HTR-8/SVneo (cell line): ENCODE measurements at regions not wholly inside any gene's neighbourhood (a gene's known extent, or its start where the extent isn't known, plus 50 kb on each side); places are given as distances from the start of the nearest gene placed in this dataset.
"Not testable (repeated sequence)": the region's sequence is repeated elsewhere in the genome, so short reads cannot be mapped to it uniquely, and the experiment has no call there.

Source experiments
- DNase-seq: peaks from one replicate; pipeline ENCODE4 v3.0.0; 2011; ENCODE audit warnings: low spot score, mixed read lengths; ENCODE audit not compliant: insufficient read length
- FAIRE-seq: peaks from 2 replicates; lab custom pipeline; 2011; peaks lifted over from hg19 to GRCh38; lab: Jason Lieb, UNC

DNA sequence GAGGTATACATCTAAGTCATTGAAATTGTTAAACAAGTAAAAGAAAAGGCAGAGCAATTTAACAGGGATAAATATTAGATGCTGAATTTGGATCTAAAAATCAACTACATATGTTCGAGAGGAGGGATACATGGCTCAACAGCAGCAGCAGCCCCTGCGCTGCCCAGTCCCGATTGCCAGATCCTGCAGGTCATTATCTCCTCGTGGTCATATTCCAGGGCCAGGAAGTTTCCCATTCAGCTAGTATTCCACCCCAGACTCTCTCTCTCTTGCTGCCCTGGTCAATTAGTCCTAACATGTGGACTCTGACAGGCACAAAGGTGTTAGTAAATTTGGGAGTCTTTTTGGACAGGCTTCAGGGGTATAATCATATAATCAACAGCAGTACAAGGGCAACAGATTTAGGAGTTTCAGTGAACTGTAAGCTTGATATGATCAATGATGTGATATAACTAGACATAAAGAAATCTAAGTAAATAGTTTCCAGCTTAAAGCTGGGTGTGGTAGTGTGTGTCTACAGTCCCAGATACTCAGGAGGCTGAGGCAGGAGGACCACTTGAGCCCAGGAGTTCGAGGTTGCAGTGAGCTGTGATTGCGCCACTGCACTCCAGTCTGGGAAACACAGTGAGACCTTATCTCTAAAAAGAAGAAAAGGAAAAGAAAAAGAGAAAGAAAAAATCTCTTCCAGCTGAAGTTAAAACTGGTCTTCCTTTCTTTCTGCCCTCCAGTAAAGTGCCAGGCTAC lies 96.5 kb upstream of the MED13 start:
- FAIRE-seq (no peak), DNase-seq (no peak)

GRCh38 chr17:62160816-62161215 lies 95.7 kb upstream of the MED13 start:
- no peak for DNase-seq
- no peak for FAIRE-seq

GRCh38 chr17:62159994-62160393 lies 94.9 kb upstream of the MED13 start:
- DNase-seq (no peak), FAIRE-seq (no peak)

DNA sequence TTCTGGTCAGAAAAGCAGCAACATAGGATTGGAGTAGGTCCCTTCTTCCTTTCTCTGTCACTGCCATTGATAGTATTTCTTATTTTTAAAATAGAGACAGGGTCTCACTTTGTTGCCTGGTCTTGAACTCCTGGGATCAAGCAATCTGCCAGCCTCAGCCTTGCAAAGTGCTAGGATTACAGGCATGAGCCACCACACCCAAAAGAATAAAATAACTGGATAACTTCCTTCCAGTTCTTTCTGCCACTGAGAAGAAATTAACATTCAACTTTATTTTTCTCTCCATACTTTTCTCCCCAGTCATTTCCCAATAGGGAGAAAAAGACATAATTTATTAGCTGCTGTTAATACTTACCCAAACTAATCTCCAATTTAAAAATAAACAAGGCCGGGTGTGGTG lies 91.9 kb upstream of the MED13 start:
- DNase-seq (no peak), FAIRE-seq (no peak)

DNA sequence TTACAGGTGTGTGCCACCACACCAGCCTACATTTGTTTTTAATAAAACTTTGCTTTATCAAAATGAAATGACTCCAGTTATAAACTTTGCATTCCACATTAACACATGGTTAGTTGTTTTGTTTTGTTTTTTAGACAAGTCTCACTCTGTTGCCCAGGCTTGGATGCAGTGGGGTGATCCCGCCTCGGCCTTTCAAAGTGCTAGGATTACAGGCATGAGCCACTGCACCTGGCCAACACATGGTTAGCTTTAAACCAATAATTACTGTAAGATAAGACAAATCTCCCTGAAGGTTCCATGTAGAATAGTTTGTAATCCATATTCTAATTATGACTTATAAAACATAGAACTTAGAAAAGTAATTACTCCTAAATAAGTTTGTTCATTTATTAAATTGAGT lies 89.8 kb upstream of the MED13 start:
- DNase-seq, result no peak
- no peak for FAIRE-seq

GRCh38 chr17:62150471-62150870 lies 85.4 kb upstream of the MED13 start:
- FAIRE-seq (no peak), DNase-seq (no peak)

DNA sequence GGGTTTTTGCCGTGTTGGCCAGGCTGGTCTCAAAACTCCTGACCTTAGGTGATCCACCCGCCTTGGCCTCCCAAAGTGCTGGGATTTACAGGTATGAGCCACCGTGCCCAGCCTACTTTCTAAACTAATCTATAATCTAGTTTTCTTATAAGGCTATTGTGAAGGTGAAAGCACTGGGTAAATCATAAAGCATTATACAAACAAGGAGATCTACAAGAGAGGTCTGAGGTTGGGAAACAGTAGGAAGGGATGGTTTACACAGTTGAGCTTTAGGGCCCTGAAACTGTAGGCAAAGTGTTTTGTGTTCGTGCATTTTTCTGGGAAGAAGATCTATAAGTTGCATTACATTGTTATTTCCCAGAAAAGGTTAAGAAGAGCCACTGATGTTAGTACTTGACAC lies 84.9 kb upstream of the MED13 start:
- DNase-seq, result no peak
- no peak for FAIRE-seq

GRCh38 chr17:62147284-62147683 lies 82.2 kb upstream of the MED13 start:
- FAIRE-seq, result no peak
- no peak for DNase-seq

GRCh38 chr17:62140836-62141235 lies 75.8 kb upstream of the MED13 start:
- FAIRE-seq, result peak; percentile 44

DNA sequence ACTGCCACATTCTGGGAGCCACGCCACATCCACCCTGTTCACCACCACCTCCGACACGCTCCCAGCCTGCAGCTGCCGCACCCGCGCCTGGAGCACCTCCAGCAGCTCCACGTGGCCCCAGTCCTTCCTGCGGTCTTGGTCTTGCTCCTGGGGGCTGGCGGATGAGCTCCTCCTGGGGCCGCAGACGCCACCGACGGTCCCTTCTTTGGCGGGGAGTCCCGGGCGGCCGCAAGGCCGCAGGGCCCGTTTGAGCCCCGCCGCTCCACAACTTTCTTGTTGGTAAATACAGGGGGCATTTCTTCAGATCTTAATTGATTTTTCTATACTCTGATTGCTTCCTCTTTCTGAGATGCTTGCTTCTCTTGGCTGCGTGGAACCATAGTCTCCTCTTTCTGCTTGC lies 75.3 kb upstream of the MED13 start:
- FAIRE-seq (no peak), DNase-seq (no peak)

More at GRCh38 chr17:62140836-62141235, 75.8 kb upstream of the MED13 start:
- no peak for DNase-seq

GRCh38 chr17:62139690-62140354 lies 74.7 kb upstream of the MED13 start:
- not testable (repeated sequence) for DNase-seq
- peak; percentile 87 for FAIRE-seq

DNA sequence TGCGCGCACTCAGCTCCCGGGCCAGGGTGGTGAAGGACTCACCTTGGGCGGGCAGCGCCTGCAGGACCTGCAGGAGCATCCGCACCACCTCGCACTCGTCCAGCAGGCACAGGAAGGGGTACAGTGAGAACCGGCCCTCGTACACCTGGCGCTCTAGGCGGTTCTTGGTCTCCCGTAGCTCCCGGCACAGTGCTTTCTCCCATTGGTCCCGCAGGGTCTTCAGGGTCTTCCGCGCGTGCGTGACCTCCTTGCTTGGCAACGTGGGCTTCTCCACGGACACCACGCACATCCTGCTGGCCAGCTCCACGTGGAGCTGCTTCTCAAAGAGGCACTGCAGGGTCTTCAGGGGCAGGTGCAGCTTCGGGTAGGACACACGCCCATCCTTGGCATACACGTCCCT lies 74.1 kb upstream of the MED13 start:
- FAIRE-seq, result no peak

DNA sequence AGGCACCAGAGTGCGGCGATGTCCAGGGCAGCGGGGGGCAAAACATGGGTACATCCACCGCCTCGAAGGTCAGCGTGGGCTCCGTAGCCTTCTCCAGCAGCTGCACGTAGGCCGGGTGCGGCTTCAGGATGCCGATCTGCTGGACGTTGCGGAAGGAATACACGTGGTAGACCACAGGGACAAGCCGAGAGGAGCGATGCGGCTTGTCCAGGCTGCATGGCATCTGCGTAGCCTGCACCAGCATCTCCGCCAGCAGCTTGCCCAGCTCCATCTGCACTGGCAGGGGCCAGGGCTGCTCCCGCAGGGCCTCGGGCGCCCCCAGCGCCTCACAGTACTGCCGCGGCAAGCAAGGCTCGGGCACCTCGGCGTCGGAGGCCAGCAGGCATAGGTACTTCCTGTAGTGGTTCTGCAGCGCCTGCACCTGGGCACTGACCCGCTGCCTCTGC lies 73.6 kb upstream of the MED13 start:
- FAIRE-seq, DNase-seq: not testable (repeated sequence)

More for the DNA sequence above, 74.1 kb upstream of the MED13 start:
- DNase-seq, result no peak

DNA sequence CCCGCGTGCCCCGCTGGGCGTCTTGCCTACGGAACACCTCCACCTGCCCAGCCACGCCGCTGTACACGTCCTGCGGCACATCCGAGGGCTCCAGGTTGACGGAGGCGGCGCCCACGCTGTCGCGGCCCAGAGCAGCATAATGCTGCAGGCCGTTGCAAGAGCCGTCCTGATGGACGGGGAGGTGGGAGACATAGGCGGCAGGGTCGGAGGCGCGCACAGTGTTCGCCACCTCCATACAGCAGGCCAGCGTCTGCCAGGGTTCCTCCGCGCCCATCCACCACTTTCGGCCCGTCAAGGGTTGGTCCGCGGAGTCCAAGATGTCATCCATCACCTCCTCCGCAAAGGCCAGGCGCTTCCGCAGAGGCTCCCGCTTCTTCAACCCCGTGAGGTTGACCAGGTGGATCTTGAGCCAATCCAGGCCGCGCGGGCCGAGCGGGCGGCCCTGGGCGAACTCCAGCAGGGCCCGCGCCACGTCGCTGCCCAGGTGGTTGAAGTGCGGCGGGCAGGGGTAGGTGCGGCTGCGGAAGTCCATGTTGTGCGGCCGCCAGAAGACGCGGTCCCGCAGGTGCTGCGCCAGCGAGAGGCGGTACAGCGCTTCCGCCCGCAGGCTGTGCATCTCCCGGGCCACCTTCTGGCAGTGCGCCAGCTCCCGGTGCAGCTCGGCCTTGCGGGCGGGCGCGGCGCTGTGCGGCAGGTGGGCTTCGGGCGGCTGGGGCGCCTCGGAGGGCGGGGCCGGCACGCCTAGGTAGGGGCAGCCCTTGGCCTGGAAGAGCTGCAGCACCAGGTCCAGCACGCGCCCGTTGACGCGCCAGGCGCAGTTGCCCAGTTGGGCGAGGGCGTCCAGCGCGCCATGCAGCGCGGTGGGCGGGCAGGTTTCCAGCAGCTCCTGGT lies 72.9 kb upstream of the MED13 start:
- FAIRE-seq, result peak; percentile 74
- DNase-seq, result not testable (repeated sequence)

GRCh38 chr17:62137013-62137733 lies 72.1 kb upstream of the MED13 start:
- FAIRE-seq, result peak; percentile 65
- not testable (repeated sequence) for DNase-seq

GRCh38 chr17:62135742-62136141 lies 70.7 kb upstream of the MED13 start:
- FAIRE-seq (no peak), DNase-seq (no peak)

GRCh38 chr17:62135096-62135495 lies 70.0 kb upstream of the MED13 start:
- FAIRE-seq, result peak; percentile 33
- DNase-seq, result not testable (repeated sequence)

- DNase-seq, result peak; percentile 84
- peak; percentile 51 for FAIRE-seq
These were observed 69.3 kb upstream of the MED13 start for GRCh38 chr17:62134397-62134796.

- FAIRE-seq, DNase-seq: not testable (repeated sequence)
These were observed 66.2 kb upstream of the MED13 start for GRCh38 chr17:62131271-62131670.

DNA sequence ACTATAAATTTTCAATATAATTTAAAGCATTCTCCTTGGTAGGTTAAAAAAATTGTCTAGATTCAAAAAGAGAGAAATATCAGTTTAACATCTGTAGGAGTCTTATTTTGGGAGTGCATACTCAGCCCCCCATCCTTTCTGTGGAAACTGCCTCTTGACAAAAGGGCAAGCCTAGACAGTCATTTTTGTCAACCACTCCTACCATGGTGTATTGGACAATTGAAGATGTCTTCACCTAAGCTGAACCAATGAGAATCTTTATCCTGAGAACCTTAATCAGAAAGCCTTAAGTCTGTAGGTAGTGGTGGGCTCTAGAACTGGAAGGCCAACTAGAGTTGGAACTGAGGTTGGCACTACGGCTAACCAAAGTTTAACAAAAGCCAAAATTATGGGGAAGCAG lies 65.7 kb upstream of the MED13 start:
- DNase-seq (no peak), FAIRE-seq (no peak)
